GM12891 (cell line): ENCODE measurements at regions not wholly inside any gene's neighbourhood (a gene's known extent, or its start where the extent isn't known, plus 50 kb on each side); places are given as distances from the start of the nearest gene placed in this dataset.

Experiments used
- PAX5 ChIP-seq: IDR thresholded peaks from 2 replicates; pipeline ENCODE4 v1.6.1; 2011; ENCODE audit warnings: low read length, moderate library complexity, mild to moderate bottlenecking; ENCODE audit not compliant: insufficient read depth, severe bottlenecking
- POLR2A ChIP-seq: IDR thresholded peaks from 2 replicates; pipeline ENCODE4 v1.6.1; 2011; ENCODE audit warnings: low read depth, low read length, control low read depth
- POLR2AphosphoS5 ChIP-seq: IDR thresholded peaks from 2 replicates; pipeline ENCODE4 v1.6.1; 2011; ENCODE audit warnings: low read depth, low read length, control low read depth
- SPI1 ChIP-seq: IDR thresholded peaks from 2 replicates; pipeline ENCODE4 v1.6.1; 2011; ENCODE audit warnings: low read depth, low read length, control low read depth
- TAF1 ChIP-seq: IDR thresholded peaks from 2 replicates; pipeline ENCODE4 v1.6.1; 2011; ENCODE audit warnings: low read depth, low read length, control low read depth

GRCh38 chr18:40415176-40415791 is 1539.8 kb upstream of the PIK3C3 start:
- TF ChIP-seq POLR2AphosphoS5: no peak
- no peak for TF ChIP-seq POLR2A
- TF ChIP-seq SPI1: no peak
- no peak for TF ChIP-seq TAF1
- TF ChIP-seq PAX5: no peak
